ENCODE measurements at regions not wholly inside any gene's neighbourhood (a gene's known extent, or its start where the extent isn't known, plus 50 kb on each side); places are given as distances from the start of the nearest gene placed in this dataset.

GRCh38 chr3:88572450-88572849 is 422.7 kb downstream of the C3orf38 start:
- WGBS, 2 donors: 82 to 92% methylated on average over 3 of the region's 3 CpGs
- no peak for ATAC-seq (ENCODE audit: low FRiP score in 2 of 2)
- TF ChIP-seq CTCF (IDR thresholded peaks at IDR 0.05): no peak
- no peak for TF ChIP-seq EP300 (IDR thresholded peaks at IDR 0.05)
- no peak for TF ChIP-seq POLR2AphosphoS5 (IDR thresholded peaks at IDR 0.05)
- no peak for TF ChIP-seq POLR2A (IDR thresholded peaks at IDR 0.05)

GRCh38 chr3:88573472-88573871 is 423.7 kb downstream of the C3orf38 start:
- no peak overlapping the region for H3K27ac ChIP-seq
- H3K9me3 ChIP-seq: peaks cover 0 to 4% (median 2%) of the 10 kb centered on the region in 4 donors
- H3K36me3 ChIP-seq: no peaks in the 10 kb centered on the region
- no peak for TF ChIP-seq CTCF (IDR thresholded peaks at IDR 0.05)
- TF ChIP-seq POLR2AphosphoS5 (IDR thresholded peaks at IDR 0.05): no peak
- TF ChIP-seq EP300 (IDR thresholded peaks at IDR 0.05): no peak
- TF ChIP-seq POLR2A (IDR thresholded peaks at IDR 0.05): no peak
- ATAC-seq (ENCODE audit: low FRiP score in 2 of 2) (no peak), DNase-seq (no peak)
- no peaks in the 10 kb centered on the region for H3K27me3 ChIP-seq
- no peaks in the 10 kb centered on the region for H3K4me1 ChIP-seq
- WGBS, 2 donors: 73 to 76% methylated on average over 4 of the region's 4 CpGs
- no peak overlapping the region for H3K4me3 ChIP-seq

More at GRCh38 chr3:88572450-88572849, 422.7 kb downstream of the C3orf38 start:
- Histone ChIP-seq H3K4me1 (no peaks in the 10 kb centered on the region), H3K9me3 (peaks cover 0 to 4% (median 2%) of the 10 kb centered on the region in 4 donors), H3K27me3 (no peaks in the 10 kb centered on the region), H3K36me3 (no peaks in the 10 kb centered on the region), H3K4me3 (no peak overlapping the region), H3K27ac (no peak overlapping the region)
- no peak for DNase-seq

GRCh38 chr3:88574146-88574545 is 424.4 kb downstream of the C3orf38 start:
- Histone ChIP-seq H3K27ac (no peak overlapping the region), H3K27me3 (no peaks in the 10 kb centered on the region), H3K36me3 (no peaks in the 10 kb centered on the region), H3K9me3 (peaks cover 0 to 4% (median 2%) of the 10 kb centered on the region in 4 donors), H3K4me3 (no peak overlapping the region), H3K4me1 (no peaks in the 10 kb centered on the region)
- TF ChIP-seq CTCF (IDR thresholded peaks at IDR 0.05) (no peak), POLR2AphosphoS5 (IDR thresholded peaks at IDR 0.05) (no peak), EP300 (IDR thresholded peaks at IDR 0.05) (no peak), POLR2A (IDR thresholded peaks at IDR 0.05) (no peak)
- DNase-seq: no peak
- WGBS, 2 donors: 89 to 93% methylated on average over 4 of the region's 4 CpGs
- no peak for ATAC-seq (ENCODE audit: low FRiP score in 2 of 2)

- ATAC-seq (ENCODE audit: low FRiP score in 2 of 2): no peak
Measured at GRCh38 chr3:88584451-88584850, 434.7 kb downstream of the C3orf38 start.

More at GRCh38 chr3:88584451-88584850, 434.7 kb downstream of the C3orf38 start:
- no peaks in the 10 kb centered on the region for H3K27me3 ChIP-seq
- H3K4me1 ChIP-seq: no peaks in the 10 kb centered on the region
- no peak for DNase-seq
- no peak overlapping the region for H3K4me3 ChIP-seq
- no peaks in the 10 kb centered on the region for H3K36me3 ChIP-seq
- TF ChIP-seq POLR2AphosphoS5 (IDR thresholded peaks at IDR 0.05): no peak
- no peak for TF ChIP-seq EP300 (IDR thresholded peaks at IDR 0.05)
- no peak for TF ChIP-seq POLR2A (IDR thresholded peaks at IDR 0.05)
- no peak for TF ChIP-seq CTCF (IDR thresholded peaks at IDR 0.05)
- H3K9me3 ChIP-seq: no peaks in the 10 kb centered on the region
- whole genome bisulfite sequencing, 2 donors: 71 to 75% methylated on average over 3 of the region's 3 CpGs
- H3K27ac ChIP-seq: no peak overlapping the region

Data from upper lobe of left lung (tissue), 6 donors.